ENCODE measurements at regions not wholly inside any gene's neighbourhood (a gene's known extent, or its start where the extent isn't known, plus 50 kb on each side); places are given as distances from the start of the nearest gene placed in this dataset.

DNA sequence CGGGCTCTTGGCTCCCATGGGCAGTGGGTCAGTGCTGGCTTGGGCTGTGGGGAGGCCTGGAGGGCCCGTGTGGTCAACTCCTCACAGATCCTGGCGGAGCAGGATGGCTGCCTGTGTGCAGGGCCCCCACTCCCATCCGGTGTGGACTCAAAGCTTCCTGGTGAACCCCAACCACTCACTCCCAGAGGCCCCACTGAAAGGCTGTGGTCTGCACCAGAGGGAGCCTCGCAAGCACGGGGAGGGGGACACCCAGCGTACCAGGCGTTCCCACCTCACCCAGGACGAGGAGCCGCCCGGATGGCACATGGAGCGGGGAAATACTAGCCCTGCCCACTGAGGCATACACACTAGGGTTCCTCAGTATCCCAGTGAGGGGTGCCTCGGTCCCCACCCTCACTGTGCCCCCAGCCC is 75.4 kb upstream of the ACTRT2 start:
- no peak overlapping the region for H2AK5ac ChIP-seq (ENCODE audit: low read depth, low read length)
- H3K9ac ChIP-seq (replicated peaks in 1 of 4; ENCODE audit: extremely low read depth in 1 of 4, low read depth in 3 of 4, low read length in 3 of 4): no peak overlapping the region
- no peaks in the 10 kb centered on the region; a peak in 2 of 8 replicates for H3K36me3 ChIP-seq (ENCODE audit: control insufficient read depth in 2 of 4, insufficient read depth in 4 of 4, low read length in 3 of 4)
- no peak overlapping the region for H3K23ac ChIP-seq (ENCODE audit: insufficient read length)
- H2BK20ac ChIP-seq (ENCODE audit: low read length): no peak overlapping the region
- no peak overlapping the region for H3K4ac ChIP-seq (replicated peaks; ENCODE audit: insufficient read length, low read depth, low read length)
- no peak overlapping the region for H2BK12ac ChIP-seq (ENCODE audit: low read depth, low read length)
- ChIA-PET POLR2A (ENCODE audit: partially characterized antibody) (no interaction called here), CTCF (ENCODE audit: partially characterized antibody) (no interaction called here)
- H3K23me2 ChIP-seq (ENCODE audit: low read depth, low read length): peaks cover 2% of the 10 kb centered on the region; the same call in 1 of the 2 replicates
- DNase-seq (ENCODE audit: low read depth in 1 of 2, low spot score in 2 of 2) (no peak), FAIRE-seq (no peak)
- no peak overlapping the region for H4K91ac ChIP-seq (replicated peaks; ENCODE audit: insufficient read length, low read length)
- no peak overlapping the region for H4K8ac ChIP-seq (ENCODE audit: extremely low read depth, insufficient read depth, low read length)
- H3K14ac ChIP-seq (ENCODE audit: insufficient read length): no peak overlapping the region
- H3K79me1 ChIP-seq (ENCODE audit: low read depth, low read length): no peaks in the 10 kb centered on the region
- peaks cover 81 to 95% of the 10 kb centered on the region in 2 experiments for H3K9me3 ChIP-seq (ENCODE audit: insufficient read depth in 2 of 2, low read depth in 1 of 2, low read length in 1 of 2)
- no peak overlapping the region for H2BK5ac ChIP-seq (ENCODE audit: low read depth, low read length)
- H3K4me2 ChIP-seq (ENCODE audit: insufficient read depth in 1 of 2, low read depth in 2 of 2, low read length in 2 of 2): no peak overlapping the region
- H2BK15ac ChIP-seq (ENCODE audit: low read length): no peak overlapping the region
- H4K5ac ChIP-seq (ENCODE audit: insufficient read length, low read depth, low read length): no peak overlapping the region
- no peak overlapping the region for H3K27ac ChIP-seq (ENCODE audit: low read depth, low read length)
- no peaks in the 10 kb centered on the region; a peak in 1 of 7 replicates for H3K27me3 ChIP-seq (replicated peaks in 1 of 4; ENCODE audit: control insufficient read depth in 3 of 4, extremely low read depth in 1 of 4, insufficient read depth in 3 of 4, low read length in 3 of 4)
- H4K20me1 ChIP-seq (replicated peaks in 1 of 2; ENCODE audit: control insufficient read depth in 1 of 2, insufficient read depth in 2 of 2, low read length in 2 of 2): peaks cover 0 to 2% of the 10 kb centered on the region in 2 experiments
- H2BK120ac ChIP-seq (replicated peaks; ENCODE audit: low read depth, low read length): no peak overlapping the region
- no peaks in the 10 kb centered on the region for H3K4me1 ChIP-seq (replicated peaks in 1 of 4; ENCODE audit: control insufficient read depth in 3 of 4, insufficient read depth in 4 of 4, low read length in 3 of 4)
- H3K4me3 ChIP-seq (ENCODE audit: extremely low read depth in 1 of 4, insufficient read depth in 2 of 4, low read depth in 3 of 4, low read length in 4 of 4): no peak overlapping the region
- H3K18ac ChIP-seq (ENCODE audit: extremely low read depth, low read length): no peak overlapping the region
- no peak overlapping the region for H3K56ac ChIP-seq (replicated peaks; ENCODE audit: insufficient read length, low read depth, low read length)
- no peak overlapping the region for H2AFZ ChIP-seq (ENCODE audit: low read length)
- peaks cover 0 to 3% of the 10 kb centered on the region in 2 experiments; a peak in 1 of 4 replicates for H3K79me2 ChIP-seq (ENCODE audit: control insufficient read depth in 1 of 2, insufficient read depth in 2 of 2, low read length in 2 of 2)
- WGBS, 2 experiments (ENCODE audit: extremely low coverage in 1 of 2, insufficient coverage in 1 of 2, insufficient read length in 1 of 2, insufficient replicate concordance in 2 of 2, low coverage in 1 of 2, low lambda C conversion rate in 2 of 2, missing lambda C conversion rate in 1 of 2): 86% methylated on average over 7 of the region's 13 CpGs; no CpG with 5 or more reads in 1 of the 2 experiments
- TF ChIP-seq CHD2 (IDR thresholded peaks at IDR 0.05; ENCODE audit: low read length) (no peak), RFX5 (IDR thresholded peaks at IDR 0.05; ENCODE audit: borderline replicate concordance, low read depth, low read length) (no peak), HDAC6 (IDR thresholded peaks at IDR 0.05; ENCODE audit: low read depth, low read length) (no peak), FOSL1 (IDR thresholded peaks at IDR 0.05; ENCODE audit: insufficient read depth, low read depth, low read length) (no peak), RBBP5 (IDR thresholded peaks at IDR 0.05; ENCODE audit: borderline replicate concordance, low read depth, low read length) (no peak), ZNF274 (IDR thresholded peaks at IDR 0.05; ENCODE audit: borderline replicate concordance, extremely low read depth, low read length) (no peak), KDM1A (IDR thresholded peaks at IDR 0.05; ENCODE audit: borderline replicate concordance, low read length) (no peak), GABPA (IDR thresholded peaks at IDR 0.05; ENCODE audit: borderline replicate concordance, insufficient read depth, low read length) (no peak), POLR2A (IDR thresholded peaks at IDR 0.05; ENCODE audit: control extremely low read depth in 1 of 2, low read depth in 2 of 2, low read length in 2 of 2) (no peak), POU5F1 (IDR thresholded peaks at IDR 0.05; ENCODE audit: low read depth, low read length) (no peak), SIRT6 (IDR thresholded peaks at IDR 0.05; ENCODE audit: low read length) (no peak), CHD1 (IDR thresholded peaks at IDR 0.05; ENCODE audit: low read depth, low read length) (no peak)
- TF ChIP-seq, protein P1, sequence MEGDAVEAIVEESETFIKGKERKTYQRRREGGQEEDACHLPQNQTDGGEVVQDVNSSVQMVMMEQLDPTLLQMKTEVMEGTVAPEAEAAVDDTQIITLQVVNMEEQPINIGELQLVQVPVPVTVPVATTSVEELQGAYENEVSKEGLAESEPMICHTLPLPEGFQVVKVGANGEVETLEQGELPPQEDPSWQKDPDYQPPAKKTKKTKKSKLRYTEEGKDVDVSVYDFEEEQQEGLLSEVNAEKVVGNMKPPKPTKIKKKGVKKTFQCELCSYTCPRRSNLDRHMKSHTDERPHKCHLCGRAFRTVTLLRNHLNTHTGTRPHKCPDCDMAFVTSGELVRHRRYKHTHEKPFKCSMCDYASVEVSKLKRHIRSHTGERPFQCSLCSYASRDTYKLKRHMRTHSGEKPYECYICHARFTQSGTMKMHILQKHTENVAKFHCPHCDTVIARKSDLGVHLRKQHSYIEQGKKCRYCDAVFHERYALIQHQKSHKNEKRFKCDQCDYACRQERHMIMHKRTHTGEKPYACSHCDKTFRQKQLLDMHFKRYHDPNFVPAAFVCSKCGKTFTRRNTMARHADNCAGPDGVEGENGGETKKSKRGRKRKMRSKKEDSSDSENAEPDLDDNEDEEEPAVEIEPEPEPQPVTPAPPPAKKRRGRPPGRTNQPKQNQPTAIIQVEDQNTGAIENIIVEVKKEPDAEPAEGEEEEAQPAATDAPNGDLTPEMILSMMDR (IDR thresholded peaks at IDR 0.05; ENCODE audit: control extremely low read depth in 1 of 3, insufficient read depth in 1 of 3, low read depth in 1 of 3, low read length in 3 of 3): no peak
